ENCODE measurements at regions not wholly inside any gene's neighbourhood (a gene's known extent, or its start where the extent isn't known, plus 50 kb on each side); places are given as distances from the start of the nearest gene placed in this dataset.

DNA sequence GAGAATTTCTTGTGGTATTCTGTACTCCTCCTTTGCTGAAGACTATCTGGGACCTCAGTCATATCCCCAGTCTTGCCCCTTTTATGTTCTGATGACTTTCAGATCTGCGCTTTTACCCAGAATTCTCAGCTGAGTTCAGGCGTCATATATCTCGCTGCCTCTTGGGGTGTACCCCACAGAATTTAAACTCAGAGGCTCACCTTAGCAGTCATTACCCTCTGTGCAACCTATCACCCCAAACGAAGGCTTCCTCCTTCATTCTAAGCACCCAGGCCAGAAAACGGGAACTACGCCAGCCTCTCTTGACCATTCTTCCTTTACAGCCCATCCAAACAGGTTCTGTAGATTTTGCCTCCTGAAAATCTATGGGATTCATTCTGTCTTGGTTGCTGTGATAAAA lies 574.8 kb upstream of the C16orf82 start (continued):
- TF ChIP-seq, protein P1, sequence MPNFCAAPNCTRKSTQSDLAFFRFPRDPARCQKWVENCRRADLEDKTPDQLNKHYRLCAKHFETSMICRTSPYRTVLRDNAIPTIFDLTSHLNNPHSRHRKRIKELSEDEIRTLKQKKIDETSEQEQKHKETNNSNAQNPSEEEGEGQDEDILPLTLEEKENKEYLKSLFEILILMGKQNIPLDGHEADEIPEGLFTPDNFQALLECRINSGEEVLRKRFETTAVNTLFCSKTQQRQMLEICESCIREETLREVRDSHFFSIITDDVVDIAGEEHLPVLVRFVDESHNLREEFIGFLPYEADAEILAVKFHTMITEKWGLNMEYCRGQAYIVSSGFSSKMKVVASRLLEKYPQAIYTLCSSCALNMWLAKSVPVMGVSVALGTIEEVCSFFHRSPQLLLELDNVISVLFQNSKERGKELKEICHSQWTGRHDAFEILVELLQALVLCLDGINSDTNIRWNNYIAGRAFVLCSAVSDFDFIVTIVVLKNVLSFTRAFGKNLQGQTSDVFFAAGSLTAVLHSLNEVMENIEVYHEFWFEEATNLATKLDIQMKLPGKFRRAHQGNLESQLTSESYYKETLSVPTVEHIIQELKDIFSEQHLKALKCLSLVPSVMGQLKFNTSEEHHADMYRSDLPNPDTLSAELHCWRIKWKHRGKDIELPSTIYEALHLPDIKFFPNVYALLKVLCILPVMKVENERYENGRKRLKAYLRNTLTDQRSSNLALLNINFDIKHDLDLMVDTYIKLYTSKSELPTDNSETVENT (CRISPR knock-in tag; IDR thresholded peaks at IDR 0.05) = no peak
- TF ChIP-seq GTF2B (IDR thresholded peaks at IDR 0.05; ENCODE audit: extremely low read depth, insufficient read length) (no peak), MTA1 (IDR thresholded peaks at IDR 0.05; ENCODE audit: borderline replicate concordance) (no peak), CHD4 (IDR thresholded peaks at IDR 0.05; ENCODE audit: insufficient read depth, insufficient replicate concordance, low read depth, low read length, poor library complexity, severe bottlenecking) (no peak), NCOA2 (IDR thresholded peaks at IDR 0.05; ENCODE audit: partially characterized antibody in 2 of 2) (no peak), SUPT5H (IDR thresholded peaks at IDR 0.05) (no peak), MIER1 (IDR thresholded peaks at IDR 0.05; ENCODE audit: low read depth) (no peak), NFRKB (IDR thresholded peaks at IDR 0.05; ENCODE audit: low read depth) (no peak), AFF1 (IDR thresholded peaks at IDR 0.05; ENCODE audit: low read depth in 1 of 2, partially characterized antibody in 2 of 2) (no peak)
